ENCODE measurements at regions not wholly inside any gene's neighbourhood (a gene's known extent, or its start where the extent isn't known, plus 50 kb on each side); places are given as distances from the start of the nearest gene placed in this dataset.
"Not testable (repeated sequence)": the region's sequence is repeated elsewhere in the genome, so short reads cannot be mapped to it uniquely, and the experiment has no call there.

DNA sequence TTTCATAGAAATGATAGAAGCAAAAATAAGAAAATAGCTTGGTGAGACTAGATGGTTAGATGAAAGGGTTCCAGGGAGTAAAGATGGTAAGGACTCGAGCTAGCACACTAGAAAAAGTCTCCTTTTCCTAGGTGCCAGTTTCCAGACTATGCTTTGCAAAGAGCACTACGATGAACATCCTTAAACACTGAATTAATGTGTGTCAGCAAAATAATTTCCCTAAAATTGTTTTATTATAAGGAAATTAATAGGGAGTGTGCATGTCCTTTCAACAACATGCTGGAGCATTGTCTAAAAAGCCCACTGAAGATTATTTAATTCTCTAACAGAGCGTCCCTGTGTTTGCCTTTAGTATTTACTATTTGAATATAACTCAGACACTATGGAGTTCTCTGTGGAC, 107.4 kb upstream of the NDUFV2 start:
- DNase-seq, result no peak

DNA sequence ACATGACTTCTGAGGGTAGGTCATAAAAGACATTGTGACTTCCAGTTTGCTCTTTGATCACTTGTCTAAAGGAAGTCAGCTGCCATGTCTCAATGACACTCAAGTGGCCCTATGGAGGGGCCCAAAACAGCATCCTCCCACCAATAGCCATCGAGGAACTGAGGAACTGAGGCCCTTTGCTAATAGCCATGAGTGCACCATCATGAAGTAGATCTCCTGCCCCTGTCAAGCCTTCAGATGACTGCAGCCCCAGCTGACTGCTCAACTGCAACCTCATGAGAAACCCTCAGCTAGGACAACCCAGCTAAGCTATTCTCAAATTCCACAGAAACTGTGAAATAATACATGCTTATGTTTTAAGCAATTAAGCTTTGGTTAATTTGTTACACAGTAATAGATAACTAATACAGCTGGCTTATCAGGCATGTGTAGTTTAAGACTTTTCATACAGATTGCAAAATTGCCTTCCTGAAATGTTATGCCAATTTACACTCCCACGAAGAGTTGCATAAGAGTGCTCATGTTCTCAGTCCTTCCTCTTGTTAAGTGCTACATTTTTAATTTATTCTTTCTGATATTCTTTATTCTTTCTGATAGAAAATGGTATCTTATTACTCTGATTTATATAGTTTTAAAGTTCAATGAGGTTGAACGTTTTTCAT, 105.6 kb upstream of the NDUFV2 start:
- no peak for DNase-seq

DNA sequence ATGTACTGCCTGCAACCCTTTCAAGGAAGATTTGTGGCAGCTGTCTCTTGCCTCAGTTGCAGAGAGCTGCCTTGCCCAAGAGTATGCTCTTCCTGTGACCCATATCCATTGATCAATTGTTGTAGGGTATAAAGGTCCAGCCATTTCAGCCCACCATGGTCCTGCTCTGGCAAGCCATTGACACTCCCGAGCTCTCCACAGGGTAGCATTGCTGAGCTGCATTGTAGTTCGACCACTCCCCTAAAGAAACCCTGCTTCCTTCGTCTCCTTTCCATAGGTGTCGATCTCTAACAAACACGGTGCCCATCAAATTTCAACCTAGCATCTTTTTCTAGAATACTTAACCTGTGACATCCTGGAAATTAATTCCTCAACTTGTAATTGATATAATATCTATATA, 104.9 kb upstream of the NDUFV2 start:
- no peak for DNase-seq

DNA sequence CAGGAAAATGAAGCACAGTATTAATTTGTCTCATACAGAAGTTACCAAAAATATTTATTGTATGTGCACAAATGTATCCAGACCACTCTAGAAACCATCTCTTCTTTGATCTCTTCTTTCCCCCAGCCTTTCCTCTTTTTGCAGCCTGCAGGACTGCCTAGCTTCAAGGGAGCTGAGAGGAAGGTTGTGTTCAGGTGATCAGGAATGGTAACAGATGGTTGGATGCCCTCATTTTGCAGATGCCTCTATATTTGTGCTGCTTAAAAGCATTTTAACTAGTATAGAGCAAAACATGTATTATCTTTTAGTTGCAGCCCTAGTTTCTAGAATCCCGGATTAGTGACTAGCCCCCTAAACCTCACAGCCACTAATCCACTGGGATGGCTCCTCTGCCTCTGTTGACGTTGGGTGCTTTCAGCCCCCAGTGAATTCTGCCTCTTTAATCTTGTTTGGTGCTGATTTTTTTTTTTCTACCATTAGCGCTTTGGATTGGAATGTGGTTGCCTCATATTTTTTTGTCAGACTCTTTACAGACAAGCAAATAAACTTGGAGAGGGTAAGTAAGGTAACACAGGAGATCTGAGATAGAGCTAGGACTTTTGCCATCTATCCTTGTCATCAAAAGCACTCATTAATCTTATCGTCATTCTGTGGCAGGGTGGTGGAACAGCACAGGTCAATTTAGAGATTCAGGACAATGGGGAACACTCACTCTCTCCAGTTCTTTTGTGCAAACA, 103.8 kb upstream of the NDUFV2 start:
- no peak for DNase-seq

DNA sequence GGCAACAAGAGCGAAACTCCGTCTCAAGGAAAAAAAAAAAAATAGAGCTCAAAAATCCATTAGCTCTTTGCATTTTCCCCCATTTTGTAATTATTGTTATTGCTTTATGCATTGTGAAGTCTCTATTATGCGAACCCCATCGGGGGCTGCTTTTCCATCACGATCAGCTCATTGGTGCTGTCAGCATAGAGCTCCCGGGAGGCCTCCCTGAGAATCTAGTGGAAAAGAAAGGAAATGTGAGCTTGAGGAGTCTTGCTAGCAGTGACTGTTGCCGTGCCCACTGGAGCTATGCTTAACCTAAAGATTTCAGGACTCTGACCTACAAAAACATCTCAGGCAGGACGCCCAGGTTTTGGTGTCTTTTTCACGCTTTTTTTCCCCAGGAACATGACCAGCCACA, 102.6 kb upstream of the NDUFV2 start:
- DNase-seq, result no peak

DNA sequence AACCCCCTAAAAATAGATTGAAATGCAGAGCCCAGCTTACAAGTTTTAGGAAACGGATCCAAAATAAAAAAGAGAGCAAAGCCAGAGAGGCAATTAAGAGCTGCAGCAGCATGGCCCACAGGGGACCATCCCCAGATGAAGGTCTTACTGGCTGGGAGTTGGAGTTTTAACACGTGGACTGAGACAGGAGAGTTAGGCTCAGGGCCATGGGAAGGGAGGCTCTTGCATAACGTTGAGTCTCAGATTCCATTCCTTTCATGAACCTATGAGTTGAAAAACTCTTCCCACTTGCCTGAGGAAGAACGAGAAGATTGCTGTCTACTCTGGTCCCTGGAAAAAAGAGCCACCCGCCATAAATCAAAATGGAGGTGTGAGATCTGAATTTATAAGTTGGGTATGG, 101.8 kb upstream of the NDUFV2 start:
- DNase-seq, result no peak

DNA sequence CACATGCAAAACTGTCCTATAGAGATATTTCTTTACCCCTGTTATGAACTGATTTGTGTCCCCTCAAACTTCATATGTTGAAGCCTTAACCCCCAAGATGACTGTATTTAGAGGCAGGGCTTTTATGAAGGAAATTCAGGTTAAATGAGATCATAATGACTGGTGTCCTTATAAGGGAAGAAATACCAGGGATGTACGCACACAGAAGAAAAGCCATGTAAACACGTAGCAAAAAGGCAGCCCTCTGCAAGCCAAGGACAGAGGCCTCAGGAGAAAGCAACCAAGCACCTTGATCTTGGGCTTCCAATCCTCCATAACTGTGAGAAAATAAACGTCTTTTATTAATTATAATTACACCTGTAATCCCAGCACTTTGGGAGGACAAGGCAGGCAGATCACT, 101.3 kb upstream of the NDUFV2 start:
- no peak for DNase-seq

DNA sequence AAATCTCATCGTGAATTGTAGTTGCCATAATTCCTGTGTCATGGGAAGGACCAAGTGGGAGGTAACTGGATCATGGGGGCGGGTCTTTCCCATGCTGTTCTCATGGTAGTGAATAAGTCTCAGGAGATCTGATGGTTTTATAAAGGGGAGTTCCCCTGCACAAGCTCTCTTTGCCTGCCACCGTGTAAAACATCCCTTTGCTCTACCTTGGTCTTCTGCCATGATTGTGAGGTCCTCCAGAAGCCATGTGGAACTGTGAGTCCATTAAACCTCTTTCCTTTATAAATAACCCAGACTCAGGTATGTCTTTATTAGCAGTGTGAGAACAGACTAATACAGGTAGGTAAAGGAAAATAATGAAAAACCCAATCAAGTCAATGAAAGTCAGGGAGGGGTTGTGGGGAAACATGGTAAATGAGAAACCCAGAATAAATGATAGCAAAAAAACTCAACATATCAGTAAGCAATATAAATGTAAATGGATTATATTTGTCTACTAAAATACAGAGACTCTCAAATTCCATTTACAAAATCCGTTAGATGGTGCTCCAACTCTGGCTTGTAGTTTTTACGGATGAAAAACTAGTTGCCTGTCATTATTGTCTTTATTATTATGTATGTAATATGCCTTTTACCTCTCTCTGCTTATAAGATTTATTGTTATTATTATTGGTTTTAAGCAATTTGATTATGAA, 98.9 kb upstream of the NDUFV2 start:
- DNase-seq, result no peak

DNA sequence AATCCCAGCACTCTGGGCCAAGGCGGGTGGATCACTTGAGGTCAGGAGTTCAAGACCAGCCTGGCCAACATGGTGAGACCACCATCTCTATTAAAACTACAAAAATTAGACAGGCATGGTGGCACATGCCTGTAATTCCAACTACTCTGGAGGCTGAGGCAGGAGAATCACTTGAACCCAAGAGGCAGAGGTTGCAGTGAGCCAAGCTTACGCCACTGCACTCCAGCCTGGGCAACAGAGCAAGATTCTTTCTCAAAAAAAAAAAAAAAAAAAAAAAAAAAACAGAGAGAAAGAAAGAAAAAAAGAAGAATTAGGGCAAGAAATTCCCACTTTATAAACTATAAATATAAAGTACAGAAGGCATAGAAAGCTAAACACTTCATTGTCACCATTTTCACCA, 98.2 kb upstream of the NDUFV2 start:
- DNase-seq, result not testable (repeated sequence)

DNA sequence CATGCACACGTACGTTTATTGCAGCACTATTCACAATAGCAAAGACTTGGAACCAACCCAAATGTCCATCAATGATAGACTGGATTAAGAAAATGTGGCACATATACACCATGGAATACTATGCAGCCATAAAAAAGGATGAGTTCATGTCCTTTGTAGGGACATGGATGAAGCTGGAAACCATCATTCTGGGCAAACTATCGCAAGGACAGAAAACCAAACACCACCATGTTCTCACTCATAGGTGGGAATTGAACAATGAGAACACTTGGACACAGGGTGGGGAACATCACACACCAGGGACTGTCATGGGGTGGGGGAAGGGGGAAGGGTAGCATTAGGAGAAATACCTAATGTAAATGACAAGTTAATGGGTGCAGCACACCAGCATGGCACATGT, 94.8 kb upstream of the NDUFV2 start:
- not testable (repeated sequence) for DNase-seq

DNA sequence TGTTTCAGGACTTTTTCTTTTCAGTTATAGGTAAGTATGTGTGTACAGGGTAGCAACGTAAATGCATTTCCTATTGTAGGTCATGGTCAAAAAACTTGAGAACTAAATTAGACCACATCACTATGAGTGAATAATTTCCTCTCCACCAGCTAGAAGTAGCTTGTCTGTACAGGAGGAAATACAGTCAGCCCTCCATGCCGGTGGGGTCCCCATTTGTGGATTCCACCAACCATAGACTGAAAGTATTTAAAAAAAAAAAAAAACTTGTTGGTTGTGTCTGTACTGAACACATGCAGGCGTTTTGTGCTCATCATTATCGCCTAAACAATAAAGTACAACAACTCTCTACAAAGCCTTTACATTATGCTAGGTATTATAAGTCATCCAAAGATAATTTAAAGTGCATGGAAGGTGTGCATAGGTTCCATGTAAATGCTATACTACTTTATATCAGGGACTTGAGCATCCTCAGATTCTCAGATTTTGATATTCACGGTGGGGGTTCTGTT, 94.2 kb upstream of the NDUFV2 start:
- no peak for DNase-seq

DNA sequence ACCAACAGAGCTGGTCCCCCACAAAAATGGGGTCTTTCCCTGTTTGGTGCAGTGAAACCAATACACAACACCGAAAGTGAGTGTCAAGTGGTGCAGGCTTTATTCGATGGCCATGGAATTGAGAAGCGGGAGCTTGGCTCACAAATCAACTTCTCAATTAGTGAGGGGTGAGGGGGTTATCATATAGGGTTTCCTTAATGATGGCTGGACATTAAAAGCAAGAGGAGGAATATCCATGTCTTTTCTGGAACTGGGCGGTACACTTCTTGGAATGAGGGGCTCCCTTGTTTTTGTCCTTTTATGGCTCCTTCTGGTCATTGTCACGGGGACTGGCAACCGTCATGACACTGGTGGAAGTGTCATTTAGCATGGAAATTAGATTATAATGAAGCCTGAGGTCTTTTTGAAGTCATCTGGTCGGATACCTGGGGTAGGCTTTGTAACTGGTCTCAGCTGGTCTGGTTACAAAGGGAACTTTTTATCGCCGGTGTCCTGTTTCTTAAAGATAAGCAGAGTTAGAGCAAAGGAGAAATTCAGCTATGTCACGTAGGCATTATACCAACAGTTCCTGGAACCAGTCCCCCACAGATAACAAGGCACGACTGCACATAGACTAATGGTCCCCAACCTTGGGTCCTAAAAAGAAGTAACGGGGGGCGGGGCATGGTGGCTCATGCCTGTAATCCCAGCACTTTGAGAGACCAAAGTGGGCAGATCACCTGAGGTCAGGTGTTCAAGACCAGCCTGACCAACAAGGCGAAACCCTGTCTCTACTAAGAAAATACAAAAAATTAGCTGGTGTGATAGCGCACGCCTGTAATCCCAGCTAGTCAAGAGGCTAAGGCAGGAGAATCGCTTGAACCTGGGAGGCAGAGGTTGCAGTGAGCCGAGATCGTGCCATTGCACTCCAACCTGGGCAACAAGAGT, 93.5 kb upstream of the NDUFV2 start:
- DNase-seq, result no peak

DNA sequence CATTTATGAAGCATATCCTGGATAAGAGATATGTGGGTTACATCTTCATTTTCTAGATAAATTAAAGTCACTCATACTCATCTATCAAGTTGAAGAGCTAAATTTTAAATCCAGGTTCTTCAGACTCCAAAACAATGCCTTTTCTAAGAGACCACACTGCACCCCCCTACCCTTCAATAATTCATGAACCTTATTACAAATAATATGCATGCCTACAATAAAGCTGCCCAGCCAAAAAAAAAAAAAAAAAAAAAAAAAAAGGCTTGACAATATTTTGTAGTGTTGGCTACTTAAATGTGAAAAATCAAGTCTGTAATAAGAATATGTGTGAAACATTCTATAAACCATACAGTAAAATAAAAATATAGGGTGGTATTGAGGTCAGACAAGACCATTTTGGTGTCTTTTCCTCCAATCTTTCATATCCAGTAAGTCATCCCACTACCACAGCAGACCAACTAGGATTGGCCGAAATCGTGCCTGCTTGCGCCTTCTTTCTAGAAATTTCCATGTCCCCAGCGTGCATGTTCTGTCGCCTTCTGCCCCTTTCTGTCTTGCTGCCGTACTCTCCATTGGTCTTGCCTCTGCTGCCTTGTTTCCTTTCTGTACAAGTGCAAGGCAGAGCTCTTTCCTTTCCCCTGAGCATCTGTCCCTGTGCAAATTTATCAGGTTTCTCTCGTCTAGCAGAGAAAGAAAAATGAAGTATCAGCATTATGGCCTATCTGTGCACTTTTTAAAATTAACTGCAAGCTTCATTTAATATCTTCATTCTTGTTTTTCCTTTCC, 92.6 kb upstream of the NDUFV2 start:
- no peak for DNase-seq

DNA sequence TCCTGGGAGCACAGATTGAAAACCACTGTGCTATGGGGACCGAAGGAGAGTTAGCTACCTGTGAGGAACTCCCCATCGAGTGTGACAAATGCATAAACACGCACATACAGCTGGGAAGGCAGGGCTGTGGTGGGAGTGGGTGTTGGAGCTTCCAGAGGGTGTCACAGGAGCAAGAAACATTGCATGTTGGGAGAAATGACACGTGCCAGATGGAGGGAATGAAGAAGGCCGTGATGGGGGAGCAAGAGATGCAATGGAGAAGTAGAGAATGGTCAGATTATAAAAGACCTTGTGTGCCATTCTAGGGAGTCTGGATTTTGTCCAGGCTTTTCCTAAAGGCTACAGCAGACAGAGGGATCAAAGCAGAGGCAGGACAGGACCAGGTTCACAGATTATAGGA, 91.1 kb upstream of the NDUFV2 start:
- no peak for DNase-seq

DNA sequence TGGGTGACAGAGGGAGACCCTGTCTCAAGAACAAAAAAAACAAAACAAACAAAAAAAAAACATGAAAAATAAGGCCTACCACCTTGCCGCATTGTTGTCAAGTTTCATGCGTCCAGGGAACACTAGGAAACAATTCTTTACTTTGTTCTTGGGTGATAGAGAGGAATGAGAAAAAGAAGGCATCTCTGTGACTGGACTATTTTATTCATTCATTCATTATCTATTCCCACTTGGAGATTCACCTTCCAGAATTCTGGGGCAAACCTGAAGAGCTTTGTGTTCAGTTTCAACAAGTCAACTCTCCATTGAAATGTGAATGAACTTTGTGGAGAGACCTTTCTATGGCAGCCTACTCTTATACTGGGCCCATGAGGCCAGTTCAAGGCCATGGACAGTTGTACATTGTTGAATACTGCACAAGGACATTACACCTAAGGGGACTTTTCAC, 88.5 kb upstream of the NDUFV2 start:
- no peak for DNase-seq

DNA sequence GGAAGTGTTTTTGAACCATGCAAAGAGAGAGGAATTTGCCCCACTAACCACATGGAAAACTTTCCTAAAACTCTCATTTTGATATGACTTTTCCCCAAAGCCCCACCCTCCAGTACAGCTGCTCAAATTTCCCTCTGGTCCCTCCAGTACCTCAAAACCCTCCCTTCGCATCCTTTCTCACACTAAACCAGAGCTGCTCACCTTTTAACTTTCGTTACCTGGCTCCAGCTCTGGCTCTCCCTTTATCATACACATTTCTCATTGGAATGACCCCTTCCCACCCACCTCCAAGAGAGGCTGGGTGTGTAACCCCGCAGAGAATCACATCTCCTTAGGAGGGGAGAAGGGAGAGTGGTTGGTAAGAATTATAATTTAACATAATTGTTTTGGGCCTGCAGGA, 86.8 kb upstream of the NDUFV2 start:
- DNase-seq, result no peak

DNA sequence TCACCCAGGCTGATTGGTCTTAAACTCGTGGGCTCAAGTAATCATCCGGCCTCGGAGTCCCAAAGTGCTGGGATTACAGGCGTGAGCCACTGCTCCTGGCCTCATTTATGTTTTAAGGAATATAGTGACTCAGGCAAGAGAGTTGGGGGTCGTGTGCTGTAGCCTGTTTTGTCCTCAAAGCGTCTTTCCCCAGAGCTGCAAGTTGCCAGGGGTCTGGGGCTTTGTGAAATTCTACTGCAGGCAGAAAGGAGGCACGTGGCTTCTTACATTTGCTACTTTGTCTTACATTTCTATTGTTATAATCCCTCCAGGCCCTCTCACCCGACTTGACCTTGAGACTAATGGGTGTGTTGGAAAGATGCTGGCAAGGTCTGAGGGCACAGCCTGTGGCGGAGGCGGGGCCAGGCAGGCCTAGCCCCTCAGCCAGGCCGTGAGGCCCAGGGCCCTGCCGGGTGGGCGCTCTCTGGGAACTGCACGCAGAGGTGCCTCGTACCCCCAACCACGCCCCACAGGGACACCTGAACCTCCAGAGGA, 85.8 kb upstream of the NDUFV2 start:
- no peak for DNase-seq

DNA sequence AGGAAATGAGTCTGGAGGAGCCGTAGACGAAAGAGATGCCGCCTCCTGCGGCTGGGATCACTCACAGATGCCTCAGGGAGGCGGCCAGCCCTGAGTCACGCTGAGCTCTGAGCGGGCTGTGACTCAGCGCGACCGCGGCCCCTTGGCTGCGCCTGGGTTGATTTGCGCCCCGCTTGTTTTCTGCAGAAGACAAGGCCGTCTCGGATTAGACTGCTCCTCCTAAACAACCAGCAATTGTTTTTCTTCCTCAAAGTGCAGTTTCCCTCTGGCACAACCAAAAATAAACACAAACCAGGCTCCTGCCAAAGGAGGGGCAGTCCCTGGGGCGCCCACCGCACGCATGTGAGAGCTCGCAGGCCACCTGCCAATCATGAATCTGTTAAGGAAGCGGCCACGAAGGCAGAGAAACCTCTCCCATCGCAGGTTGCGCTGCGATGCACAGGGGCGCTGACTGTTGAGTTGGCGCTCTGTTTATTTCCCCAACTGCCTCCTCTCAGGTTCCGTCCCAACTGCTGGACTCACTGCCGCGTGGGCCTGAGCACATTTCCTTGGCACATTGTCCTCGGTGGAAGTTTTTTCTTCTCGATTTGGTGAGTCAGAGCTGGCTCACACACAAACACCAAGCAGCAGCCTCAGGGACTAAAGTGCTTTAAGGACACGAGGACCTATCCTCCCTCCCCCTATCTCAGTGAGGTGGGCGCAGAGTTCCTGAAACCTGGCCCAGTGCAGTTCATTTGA, 85.2 kb upstream of the NDUFV2 start:
- no peak for DNase-seq

DNA sequence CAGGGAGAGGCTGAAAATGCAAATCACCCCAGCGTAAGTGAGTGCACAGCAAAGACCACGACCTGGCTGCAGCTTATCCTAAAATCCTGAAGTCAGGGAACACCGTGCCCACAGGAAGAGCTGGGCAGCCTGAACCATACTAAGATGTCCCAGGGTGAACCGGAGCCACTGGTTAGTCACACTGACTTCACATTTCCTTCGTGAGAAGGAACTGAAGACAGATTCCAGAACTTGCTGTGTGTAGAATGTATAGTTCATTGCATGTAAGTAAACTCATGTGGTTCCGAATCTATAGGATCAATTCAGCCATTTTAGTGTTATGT, 84.6 kb upstream of the NDUFV2 start:
- DNase-seq, result no peak

DNA sequence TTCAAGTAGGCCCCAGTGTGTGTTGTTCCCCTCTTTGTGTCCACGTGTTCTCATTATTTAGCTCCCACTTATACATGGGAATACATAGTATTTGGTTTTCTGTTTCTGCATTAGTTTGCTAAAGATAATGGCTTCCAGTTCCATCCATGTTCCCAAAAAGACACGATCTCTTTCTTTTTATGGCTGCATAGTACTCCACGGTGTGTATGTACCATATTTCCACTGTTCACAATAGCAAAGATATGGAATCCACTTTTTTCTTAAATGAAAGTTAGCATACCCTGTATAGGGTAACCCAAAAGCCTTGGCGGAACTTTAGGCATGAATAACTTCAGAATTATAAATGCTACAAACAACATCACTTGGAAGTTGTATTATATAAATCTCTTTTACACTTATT, 83.4 kb upstream of the NDUFV2 start:
- no peak for DNase-seq

DNA sequence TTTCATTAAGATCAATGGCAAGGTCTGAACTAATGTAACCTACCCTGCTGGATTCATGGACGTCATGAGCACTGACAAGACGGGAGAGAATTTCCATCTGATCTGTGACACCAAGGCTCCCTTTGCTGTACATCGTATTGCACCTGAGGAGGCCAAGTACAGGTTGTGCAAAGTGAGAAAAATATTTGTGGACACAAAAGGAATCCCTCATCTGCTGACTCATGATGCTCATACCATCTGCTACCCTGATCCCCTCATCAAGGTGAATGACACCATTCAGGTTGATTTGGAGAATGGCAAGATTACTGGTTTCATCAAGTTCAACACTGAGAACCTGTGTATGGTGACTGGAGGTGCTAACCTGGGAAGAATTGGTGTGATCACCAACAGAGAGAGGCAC, 82.3 kb upstream of the NDUFV2 start:
- no peak for DNase-seq

Measured in midbrain (tissue), 1 donor.